Lower leg skin (tissue), 4 donors: ENCODE measurements at regions not wholly inside any gene's neighbourhood (a gene's known extent, or its start where the extent isn't known, plus 50 kb on each side); places are given as distances from the start of the nearest gene placed in this dataset.

Experiments
- DNase-seq, 2 donors: peaks; one replicate each; pipeline ENCODE4 v3.0.0-alpha.2; 2019; ENCODE audit warnings: low spot score in 2 of 2
- H3K4me3 ChIP-seq: fragments of 200-600 bp; sonication (generic); 2 replicates; pipeline ENCODE4 v1.5.1; 2017; ENCODE audit warnings: mild to moderate bottlenecking, low read depth; ENCODE audit not compliant: poor library complexity, severe bottlenecking
- POLR2A ChIP-seq, 2 donors: fragments of 450-650 bp; IDR thresholded peaks; one replicate each; pipeline ENCODE4 v1.6.1; 2016 to 2017; ENCODE audit warnings: antibody characterized with exemption in 2 of 2, mild to moderate bottlenecking in 1 of 2, moderate library complexity in 1 of 2
- WGBS, 2 donors: methylation state at CpG; one replicate each; pipeline ENCODE4 v1.1.5; 2018; 5-methylcytosine and 5-hydroxymethylcytosine counted together
- intact Hi-C: fragments of 100-400 bp; cut with DNase I; formaldehyde crosslinking; loops from one replicate; pipeline ENCODE4 v1.15.0; 2023; ENCODE audit warnings: low total_unique reads
- TF ChIP-seq, protein P1 (sequence below), 3 donors: fragments of 450-650 bp; IDR thresholded peaks; one replicate each; pipeline ENCODE4 v1.5.1; 2016; ENCODE audit warnings: antibody characterized with exemption in 3 of 3, mild to moderate bottlenecking in 3 of 3, moderate library complexity in 2 of 3

DNA sequence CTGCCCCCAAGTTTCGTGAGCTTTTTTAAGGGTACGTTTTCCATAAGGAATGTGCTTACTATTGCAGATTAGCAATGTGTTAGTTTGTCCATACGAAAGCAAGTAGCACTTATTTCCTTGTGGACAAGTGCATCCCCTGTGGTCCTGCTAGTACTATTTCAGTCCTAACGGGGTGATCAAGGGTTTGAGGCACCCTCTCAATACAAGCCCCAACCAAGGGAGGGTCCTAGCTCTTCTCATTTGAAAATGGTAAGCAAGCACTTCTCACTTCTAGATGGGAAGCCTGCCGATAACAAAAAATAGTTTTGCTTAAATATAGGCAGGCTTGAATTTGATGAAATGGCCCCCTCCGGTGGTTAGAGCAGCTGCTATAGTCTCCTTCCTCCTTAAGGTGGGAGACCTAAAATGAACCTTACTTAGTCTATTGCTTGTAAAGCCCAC lies 64.0 kb upstream of the HMCN1 start:
- DNase-seq, result no peak
- 32 to 33% methylated on average over 6 of the region's 6 CpGs for WGBS, 2 donors
- no peak for TF ChIP-seq POLR2A (IDR thresholded peaks at IDR 0.05)
- TF ChIP-seq, protein P1, sequence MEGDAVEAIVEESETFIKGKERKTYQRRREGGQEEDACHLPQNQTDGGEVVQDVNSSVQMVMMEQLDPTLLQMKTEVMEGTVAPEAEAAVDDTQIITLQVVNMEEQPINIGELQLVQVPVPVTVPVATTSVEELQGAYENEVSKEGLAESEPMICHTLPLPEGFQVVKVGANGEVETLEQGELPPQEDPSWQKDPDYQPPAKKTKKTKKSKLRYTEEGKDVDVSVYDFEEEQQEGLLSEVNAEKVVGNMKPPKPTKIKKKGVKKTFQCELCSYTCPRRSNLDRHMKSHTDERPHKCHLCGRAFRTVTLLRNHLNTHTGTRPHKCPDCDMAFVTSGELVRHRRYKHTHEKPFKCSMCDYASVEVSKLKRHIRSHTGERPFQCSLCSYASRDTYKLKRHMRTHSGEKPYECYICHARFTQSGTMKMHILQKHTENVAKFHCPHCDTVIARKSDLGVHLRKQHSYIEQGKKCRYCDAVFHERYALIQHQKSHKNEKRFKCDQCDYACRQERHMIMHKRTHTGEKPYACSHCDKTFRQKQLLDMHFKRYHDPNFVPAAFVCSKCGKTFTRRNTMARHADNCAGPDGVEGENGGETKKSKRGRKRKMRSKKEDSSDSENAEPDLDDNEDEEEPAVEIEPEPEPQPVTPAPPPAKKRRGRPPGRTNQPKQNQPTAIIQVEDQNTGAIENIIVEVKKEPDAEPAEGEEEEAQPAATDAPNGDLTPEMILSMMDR (IDR thresholded peaks at IDR 0.05), result no peak
- H3K4me3 ChIP-seq, result no peak overlapping the region
- intact Hi-C loops, result no loop called here

DNA sequence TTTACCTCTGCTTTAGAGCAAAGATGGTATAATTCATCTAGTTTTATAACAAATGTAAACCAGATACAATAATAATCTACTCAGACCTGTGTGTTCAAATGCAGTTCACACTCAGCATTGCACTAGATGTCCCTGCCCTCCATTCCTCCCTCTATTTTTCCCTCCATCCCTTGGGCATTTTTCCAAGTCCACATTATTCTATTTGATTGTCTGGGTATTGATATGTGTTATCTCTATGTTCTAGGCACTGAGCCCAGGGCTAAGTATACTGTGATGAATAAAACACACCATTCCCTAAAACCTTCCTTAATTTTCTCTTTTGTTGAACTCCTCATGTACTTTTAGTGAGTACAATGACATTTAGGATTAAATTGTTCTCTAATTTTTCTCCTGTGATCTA lies 66.2 kb upstream of the HMCN1 start:
- no peak overlapping the region for H3K4me3 ChIP-seq
- no peak for DNase-seq
- TF ChIP-seq, protein P1 (IDR thresholded peaks at IDR 0.05), result no peak
- TF ChIP-seq POLR2A (IDR thresholded peaks at IDR 0.05), result no peak
- intact Hi-C loops, result no loop called here

DNA sequence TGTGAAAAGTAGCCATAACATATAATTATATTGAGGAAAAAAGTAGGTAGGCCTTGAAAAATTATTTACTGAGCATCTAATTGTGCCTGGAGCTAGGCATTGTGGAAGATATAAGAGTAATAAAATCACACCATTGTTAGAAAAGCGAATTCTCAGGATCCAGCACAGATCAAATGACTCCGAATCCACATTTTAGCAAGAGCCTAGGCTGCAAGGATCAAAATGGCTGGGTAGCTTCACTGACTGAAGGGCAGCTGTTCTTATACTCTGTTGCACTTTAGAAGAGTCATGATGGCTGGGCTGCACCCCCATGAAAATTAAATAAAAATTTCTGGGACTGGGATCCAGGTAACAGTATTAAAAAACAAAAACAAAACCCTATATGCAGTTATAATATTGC lies 67.6 kb upstream of the HMCN1 start:
- 94 to 98% methylated on average over 2 of the region's 2 CpGs for WGBS, 2 donors
- intact Hi-C loops, result no loop called here
- H3K4me3 ChIP-seq, result no peak overlapping the region
- no peak for DNase-seq
- TF ChIP-seq POLR2A (IDR thresholded peaks at IDR 0.05), result no peak
- TF ChIP-seq, protein P1 (IDR thresholded peaks at IDR 0.05), result no peak

DNA sequence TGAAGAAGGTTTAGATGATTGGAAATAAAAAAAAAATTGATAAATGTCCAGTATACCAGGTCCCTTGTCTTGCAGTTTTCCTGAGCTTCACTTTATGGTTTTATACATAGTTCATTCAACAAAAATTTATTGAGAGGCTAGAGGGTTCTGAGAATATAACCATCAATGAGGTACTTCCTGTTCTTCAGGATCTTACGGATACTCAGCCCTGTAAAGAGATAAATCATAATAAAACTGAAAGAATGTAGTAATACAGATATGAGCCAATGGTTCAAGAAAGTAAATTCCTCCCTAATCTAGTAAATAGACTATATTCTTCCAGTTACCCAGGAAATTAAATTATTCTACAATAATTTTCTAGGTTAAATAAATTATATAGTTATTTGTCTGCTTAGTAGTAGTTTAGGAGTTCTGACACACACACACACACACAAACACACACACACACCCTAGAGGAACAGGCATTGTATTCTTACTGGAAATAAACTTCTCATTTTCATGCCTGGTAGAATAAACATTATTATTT lies 70.4 kb upstream of the HMCN1 start:
- no peak overlapping the region for H3K4me3 ChIP-seq
- no peak for DNase-seq
- intact Hi-C loops, result no loop called here
- 33 to 38% methylated on average over 1 of the region's 1 CpG for WGBS, 2 donors
- TF ChIP-seq, protein P1 (IDR thresholded peaks at IDR 0.05), result no peak
- TF ChIP-seq POLR2A (IDR thresholded peaks at IDR 0.05), result no peak

DNA sequence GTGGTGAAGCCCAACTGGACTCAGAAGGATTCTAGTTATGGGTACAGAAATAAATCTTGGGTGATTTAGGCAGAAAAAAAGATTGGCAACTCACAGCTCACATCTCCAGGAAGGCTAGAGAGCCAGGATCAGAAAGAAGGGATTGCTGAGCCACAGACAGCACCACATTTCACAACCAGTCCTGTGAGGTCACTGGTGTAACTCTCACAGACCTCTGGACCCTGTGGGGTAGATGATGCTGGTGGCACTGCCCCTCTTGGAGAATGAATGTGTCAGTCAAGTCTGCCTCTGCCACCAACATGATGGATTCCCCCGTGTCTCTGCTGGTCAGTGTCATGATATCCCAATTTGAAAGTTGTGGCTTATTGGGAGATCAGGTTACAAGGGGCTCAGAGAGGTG lies 70.9 kb upstream of the HMCN1 start:
- no peak for DNase-seq
- intact Hi-C loops, result no loop called here
- WGBS, 2 donors, result 78 to 86% methylated on average over 1 of the region's 1 CpG
- TF ChIP-seq POLR2A (IDR thresholded peaks at IDR 0.05), result no peak
- TF ChIP-seq, protein P1 (IDR thresholded peaks at IDR 0.05), result no peak
- H3K4me3 ChIP-seq, result no peak overlapping the region

DNA sequence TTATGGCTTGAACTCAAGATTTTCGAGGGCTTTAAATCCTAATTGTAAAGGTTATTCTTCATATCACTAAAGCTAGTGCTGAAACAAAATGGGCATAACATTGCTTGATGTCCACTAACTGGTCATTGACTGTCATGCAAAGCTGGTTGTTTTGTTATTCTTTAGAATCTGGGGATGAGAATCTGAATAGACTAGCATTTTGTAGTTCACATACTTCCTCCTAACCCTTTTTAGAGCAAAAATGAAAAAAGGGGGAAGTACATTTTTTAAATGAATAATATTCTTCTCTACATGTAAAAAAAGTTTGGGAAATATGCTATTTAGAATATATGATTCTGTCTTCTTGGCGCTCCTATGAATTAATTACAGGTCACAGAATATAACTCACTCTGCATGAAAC lies 72.2 kb upstream of the HMCN1 start:
- WGBS, 2 donors, result 74 to 80% methylated on average over 2 of the region's 2 CpGs
- no peak for DNase-seq
- intact Hi-C loops, result no loop called here
- H3K4me3 ChIP-seq, result no peak overlapping the region
- TF ChIP-seq, protein P1 (IDR thresholded peaks at IDR 0.05), result no peak
- no peak for TF ChIP-seq POLR2A (IDR thresholded peaks at IDR 0.05)
